ENCODE measurements at regions not wholly inside any gene's neighbourhood (a gene's known extent, or its start where the extent isn't known, plus 50 kb on each side); places are given as distances from the start of the nearest gene placed in this dataset.

DNA sequence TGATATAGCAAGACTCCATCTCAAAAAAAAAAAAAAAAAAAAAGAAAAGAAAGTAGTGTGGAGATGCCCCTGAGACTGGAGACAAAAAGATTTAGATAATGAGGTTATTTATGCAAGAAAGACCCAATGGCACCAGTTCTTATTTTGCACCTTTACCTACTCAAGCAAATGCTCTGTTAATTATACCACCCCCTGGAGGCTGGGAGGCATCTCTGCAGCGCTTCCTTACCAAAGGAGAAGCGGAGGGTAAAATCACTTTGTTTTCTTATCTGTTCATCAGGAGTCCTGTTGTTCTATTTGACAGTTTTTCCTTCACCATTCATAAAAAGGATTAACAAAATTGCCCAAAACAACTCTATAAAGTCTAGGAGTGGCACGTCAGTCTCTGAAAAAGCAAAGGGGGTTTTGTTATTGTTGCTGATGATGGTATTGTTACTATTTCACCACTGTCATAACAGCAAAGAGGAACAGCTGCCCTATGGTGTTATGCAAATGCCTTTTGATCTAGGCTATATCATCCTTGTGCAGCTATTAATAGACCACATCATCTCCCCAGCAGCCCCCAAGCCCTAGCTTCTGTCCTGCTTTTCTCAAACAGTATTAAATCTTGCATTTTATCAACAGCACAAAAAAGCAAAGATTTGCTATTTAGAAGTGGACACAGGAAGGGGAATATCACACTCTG, 174.0 kb downstream of the PALM2AKAP2 start:
- intact Hi-C loops (cut with micrococcal nuclease): no loop called here
- no peaks in the 10 kb centered on the region for H3K4me1 Mint-ChIP-seq
- H3K36me3 Mint-ChIP-seq: no peaks in the 10 kb centered on the region
- no peak overlapping the region for H3K27ac Mint-ChIP-seq
- DNase-seq (no peak), ATAC-seq (no peak)
- no peaks in the 10 kb centered on the region for H3K4me1 ChIP-seq (ENCODE audit: control insufficient read depth, insufficient read depth, low read length)
- H3K27me3 ChIP-seq (ENCODE audit: control insufficient read depth, insufficient read depth, low read length): no peaks in the 10 kb centered on the region
- 100% methylated on average over 2 of the region's 3 CpGs for WGBS (ENCODE audit: insufficient coverage)
- H3K9me3 ChIP-seq (ENCODE audit: control insufficient read depth, insufficient read depth, low read length): no peaks in the 10 kb centered on the region
- H3K9me3 Mint-ChIP-seq: no peaks in the 10 kb centered on the region
- no peaks in the 10 kb centered on the region for H3K36me3 ChIP-seq (ENCODE audit: control insufficient read depth, insufficient read depth, low read length)
- no peak overlapping the region for H3K27ac ChIP-seq (ENCODE audit: low read length)
- no peak overlapping the region for H3K4me3 ChIP-seq (ENCODE audit: low read length)
- peaks cover 6 to 24% of the 10 kb centered on the region in 2 donors for H3K27me3 Mint-ChIP-seq (ENCODE audit: low read depth in 2 of 2)
- TF ChIP-seq, protein P1, sequence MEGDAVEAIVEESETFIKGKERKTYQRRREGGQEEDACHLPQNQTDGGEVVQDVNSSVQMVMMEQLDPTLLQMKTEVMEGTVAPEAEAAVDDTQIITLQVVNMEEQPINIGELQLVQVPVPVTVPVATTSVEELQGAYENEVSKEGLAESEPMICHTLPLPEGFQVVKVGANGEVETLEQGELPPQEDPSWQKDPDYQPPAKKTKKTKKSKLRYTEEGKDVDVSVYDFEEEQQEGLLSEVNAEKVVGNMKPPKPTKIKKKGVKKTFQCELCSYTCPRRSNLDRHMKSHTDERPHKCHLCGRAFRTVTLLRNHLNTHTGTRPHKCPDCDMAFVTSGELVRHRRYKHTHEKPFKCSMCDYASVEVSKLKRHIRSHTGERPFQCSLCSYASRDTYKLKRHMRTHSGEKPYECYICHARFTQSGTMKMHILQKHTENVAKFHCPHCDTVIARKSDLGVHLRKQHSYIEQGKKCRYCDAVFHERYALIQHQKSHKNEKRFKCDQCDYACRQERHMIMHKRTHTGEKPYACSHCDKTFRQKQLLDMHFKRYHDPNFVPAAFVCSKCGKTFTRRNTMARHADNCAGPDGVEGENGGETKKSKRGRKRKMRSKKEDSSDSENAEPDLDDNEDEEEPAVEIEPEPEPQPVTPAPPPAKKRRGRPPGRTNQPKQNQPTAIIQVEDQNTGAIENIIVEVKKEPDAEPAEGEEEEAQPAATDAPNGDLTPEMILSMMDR (IDR thresholded peaks at IDR 0.05): no peak
- no peak overlapping the region for H3K4me3 Mint-ChIP-seq

DNA sequence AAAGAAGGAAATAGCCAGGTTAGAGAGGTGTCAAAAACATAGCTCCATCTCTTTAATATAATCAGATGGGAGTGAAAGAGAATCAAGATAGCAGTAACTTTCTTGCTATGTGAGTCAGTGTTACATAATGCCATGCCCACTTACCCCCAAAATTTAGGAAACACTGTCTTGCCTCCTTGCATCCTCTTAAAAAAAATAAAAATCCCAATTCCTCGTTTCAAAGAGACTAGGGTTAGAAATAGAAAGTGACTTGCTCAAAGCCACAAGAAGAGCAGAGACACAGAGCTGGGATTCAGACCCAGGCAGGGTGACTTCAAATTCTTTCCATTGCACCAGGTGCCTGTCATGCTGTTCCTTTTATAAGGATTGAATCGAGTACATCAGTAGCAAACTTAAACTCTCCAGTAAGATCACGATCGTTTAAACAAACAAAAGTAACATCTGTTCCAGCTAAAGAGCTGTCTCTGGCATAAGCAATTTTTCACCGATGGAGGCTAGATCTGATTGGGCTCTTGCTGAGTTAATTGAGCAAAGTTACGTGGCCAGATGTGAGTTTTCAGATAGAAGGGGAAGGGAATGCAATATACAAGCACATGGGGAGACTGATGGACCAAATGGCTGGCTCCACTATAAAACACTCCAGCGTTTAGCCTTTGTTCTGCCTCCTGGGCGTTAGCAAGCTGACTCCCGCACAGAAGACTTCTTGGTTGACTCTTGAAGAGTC, 176.9 kb downstream of the PALM2AKAP2 start:
- Mint-ChIP-seq H3K9me3 (no peaks in the 10 kb centered on the region), H3K27ac (no peak overlapping the region), H3K4me3 (no peak overlapping the region), H3K27me3 (ENCODE audit: low read depth in 2 of 2) (peaks cover 17 to 33% of the 10 kb centered on the region in 2 donors), H3K36me3 (no peaks in the 10 kb centered on the region), H3K4me1 (no peaks in the 10 kb centered on the region)
- WGBS (ENCODE audit: insufficient coverage): 55% methylated on average over 9 of the region's 9 CpGs
- H3K9me3 ChIP-seq (ENCODE audit: control insufficient read depth, insufficient read depth, low read length): no peaks in the 10 kb centered on the region
- TF ChIP-seq, protein P1 (IDR thresholded peaks at IDR 0.05): no peak
- intact Hi-C loops (cut with micrococcal nuclease): no loop called here
- H3K4me3 ChIP-seq (ENCODE audit: low read length): no peak overlapping the region
- no peaks in the 10 kb centered on the region for H3K36me3 ChIP-seq (ENCODE audit: control insufficient read depth, insufficient read depth, low read length)
- no peaks in the 10 kb centered on the region for H3K27me3 ChIP-seq (ENCODE audit: control insufficient read depth, insufficient read depth, low read length)
- H3K4me1 ChIP-seq (ENCODE audit: control insufficient read depth, insufficient read depth, low read length): no peaks in the 10 kb centered on the region
- no peak overlapping the region for H3K27ac ChIP-seq (ENCODE audit: low read length)
- DNase-seq (no peak), ATAC-seq (no peak)

DNA sequence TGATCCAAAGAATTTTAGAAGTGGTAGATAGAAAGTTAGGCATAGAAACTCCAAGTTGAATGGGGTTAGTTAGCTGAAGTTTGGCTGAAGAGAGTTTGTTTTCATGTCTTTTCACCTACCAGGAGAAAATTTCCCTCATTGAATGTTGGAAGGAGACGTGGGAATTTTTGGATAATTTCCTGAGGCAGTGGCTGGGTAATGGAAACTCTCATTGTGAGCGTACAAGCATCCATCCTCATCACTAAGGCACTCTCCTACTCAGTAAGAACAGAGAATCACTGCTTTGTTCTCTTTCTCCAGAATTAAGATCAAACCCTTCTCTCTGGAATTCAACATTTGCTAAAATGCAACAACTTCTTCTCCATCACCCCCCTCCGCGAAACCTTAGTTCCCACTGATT, 179.7 kb downstream of the PALM2AKAP2 start:
- peaks cover 17 to 33% of the 10 kb centered on the region in 2 donors for H3K27me3 Mint-ChIP-seq (ENCODE audit: low read depth in 2 of 2)
- no peaks in the 10 kb centered on the region for H3K4me1 Mint-ChIP-seq
- H3K9me3 ChIP-seq (ENCODE audit: control insufficient read depth, insufficient read depth, low read length): no peaks in the 10 kb centered on the region
- intact Hi-C loops (cut with micrococcal nuclease): no loop called here
- no peak overlapping the region for H3K27ac ChIP-seq (ENCODE audit: low read length)
- no peak for ATAC-seq
- 94% methylated on average over 3 of the region's 4 CpGs for WGBS (ENCODE audit: insufficient coverage)
- H3K9me3 Mint-ChIP-seq: no peaks in the 10 kb centered on the region
- no peaks in the 10 kb centered on the region for H3K36me3 Mint-ChIP-seq
- TF ChIP-seq, protein P1 (IDR thresholded peaks at IDR 0.05): no peak
- H3K27ac Mint-ChIP-seq: no peak overlapping the region
- H3K27me3 ChIP-seq (ENCODE audit: control insufficient read depth, insufficient read depth, low read length): no peaks in the 10 kb centered on the region
- no peak overlapping the region for H3K4me3 ChIP-seq (ENCODE audit: low read length)
- H3K36me3 ChIP-seq (ENCODE audit: control insufficient read depth, insufficient read depth, low read length): no peaks in the 10 kb centered on the region
- no peaks in the 10 kb centered on the region for H3K4me1 ChIP-seq (ENCODE audit: control insufficient read depth, insufficient read depth, low read length)
- H3K4me3 Mint-ChIP-seq: no peak overlapping the region
- no peak for DNase-seq
